D721Med (cell line): ENCODE measurements at regions not wholly inside any gene's neighbourhood (a gene's known extent, or its start where the extent isn't known, plus 50 kb on each side); places are given as distances from the start of the nearest gene placed in this dataset.

Experiments used
- DNase-seq: peaks from one replicate; pipeline ENCODE4 v3.0.0; 2011; ENCODE audit warnings: low spot score; ENCODE audit not compliant: insufficient read length
- FAIRE-seq: peaks from 2 replicates; lab custom pipeline; 2011; peaks lifted over from hg19 to GRCh38; lab: Jason Lieb, UNC
- TF ChIP-seq, protein P1 (sequence below): IDR thresholded peaks from 2 replicates; pipeline ENCODE4 v1.5.1; 2012; ENCODE audit warnings: mild to moderate bottlenecking, control low read depth; ENCODE audit not compliant: insufficient read depth; ENCODE audit errors: missing control alignments

DNA sequence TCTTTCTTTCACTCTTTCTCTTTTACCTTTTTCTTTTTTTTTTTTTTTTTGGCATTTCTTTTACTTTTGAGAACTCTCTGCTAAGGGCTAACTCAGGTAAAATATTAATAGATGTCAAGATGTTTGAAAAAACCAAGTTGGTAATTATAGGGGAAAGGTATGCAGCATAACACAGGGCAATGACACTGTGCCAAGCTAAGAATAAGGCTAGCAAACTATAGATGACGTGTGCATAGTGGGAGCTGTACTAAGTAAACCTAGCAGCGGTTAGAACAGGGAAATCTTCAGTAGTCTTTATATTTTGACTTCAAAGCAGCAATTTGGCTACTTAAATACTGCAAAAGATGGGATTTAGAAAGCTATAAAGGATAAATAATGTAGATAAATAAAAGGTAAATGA is 415.4 kb upstream of the RGPD4 start:
- TF ChIP-seq, protein P1, sequence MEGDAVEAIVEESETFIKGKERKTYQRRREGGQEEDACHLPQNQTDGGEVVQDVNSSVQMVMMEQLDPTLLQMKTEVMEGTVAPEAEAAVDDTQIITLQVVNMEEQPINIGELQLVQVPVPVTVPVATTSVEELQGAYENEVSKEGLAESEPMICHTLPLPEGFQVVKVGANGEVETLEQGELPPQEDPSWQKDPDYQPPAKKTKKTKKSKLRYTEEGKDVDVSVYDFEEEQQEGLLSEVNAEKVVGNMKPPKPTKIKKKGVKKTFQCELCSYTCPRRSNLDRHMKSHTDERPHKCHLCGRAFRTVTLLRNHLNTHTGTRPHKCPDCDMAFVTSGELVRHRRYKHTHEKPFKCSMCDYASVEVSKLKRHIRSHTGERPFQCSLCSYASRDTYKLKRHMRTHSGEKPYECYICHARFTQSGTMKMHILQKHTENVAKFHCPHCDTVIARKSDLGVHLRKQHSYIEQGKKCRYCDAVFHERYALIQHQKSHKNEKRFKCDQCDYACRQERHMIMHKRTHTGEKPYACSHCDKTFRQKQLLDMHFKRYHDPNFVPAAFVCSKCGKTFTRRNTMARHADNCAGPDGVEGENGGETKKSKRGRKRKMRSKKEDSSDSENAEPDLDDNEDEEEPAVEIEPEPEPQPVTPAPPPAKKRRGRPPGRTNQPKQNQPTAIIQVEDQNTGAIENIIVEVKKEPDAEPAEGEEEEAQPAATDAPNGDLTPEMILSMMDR = no peak
- FAIRE-seq = no peak
- no peak for DNase-seq

DNA sequence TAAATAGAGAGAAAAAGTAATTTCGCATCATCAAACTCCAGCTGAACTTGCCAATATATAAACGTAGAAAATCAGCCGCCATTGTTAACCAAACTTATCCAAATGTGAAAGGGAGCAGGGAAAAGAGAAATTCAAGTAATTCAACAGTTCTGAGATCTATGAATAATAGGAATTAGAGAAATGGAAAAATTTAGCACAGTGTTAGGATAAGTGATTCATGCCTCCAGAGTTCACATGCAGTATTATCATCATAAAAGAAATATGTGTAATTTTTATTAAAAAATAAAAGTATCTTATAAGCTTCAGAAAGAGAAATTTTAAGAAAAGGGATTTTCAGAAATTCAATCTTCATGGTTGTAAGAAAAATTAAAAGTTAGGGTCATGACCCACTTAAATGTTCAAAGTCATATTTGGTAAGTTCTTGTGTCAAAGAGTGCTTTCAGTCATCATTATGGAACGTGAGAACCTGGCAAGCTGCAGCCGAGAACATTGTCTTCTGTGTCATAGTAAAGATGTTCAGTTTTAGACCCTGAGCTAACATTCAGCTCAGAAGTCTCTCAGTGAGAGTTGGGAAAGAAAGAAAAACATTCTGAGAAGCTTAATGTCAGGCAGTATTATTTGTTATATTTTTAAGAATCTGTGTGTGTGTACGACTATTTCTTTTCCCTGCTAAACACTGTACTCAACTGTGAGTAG is 414.3 kb upstream of the RGPD4 start:
- TF ChIP-seq, protein P1 = no peak
- FAIRE-seq = no peak
- no peak for DNase-seq

DNA sequence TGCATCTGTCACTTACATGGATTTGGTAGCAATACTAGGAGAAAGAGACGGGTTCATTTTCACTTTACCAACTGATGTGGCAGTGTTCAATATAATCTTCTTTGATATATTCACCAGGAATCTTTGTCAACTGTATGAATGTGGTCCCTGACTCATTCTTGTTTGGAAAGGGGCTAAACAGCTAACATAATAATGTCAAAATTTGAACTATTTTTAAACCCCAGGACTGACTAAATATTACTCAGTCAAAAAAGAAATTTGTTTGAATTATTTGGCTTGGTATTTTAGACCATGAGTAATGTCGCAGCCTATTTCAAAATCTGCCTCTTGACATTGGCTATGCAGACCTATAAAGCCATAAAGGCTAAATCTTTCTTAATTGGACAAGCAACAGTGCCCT is 413.7 kb upstream of the RGPD4 start:
- TF ChIP-seq, protein P1 = no peak
- FAIRE-seq = no peak
- DNase-seq = no peak

GRCh38 chr2:107414376-107414775 is 412.3 kb upstream of the RGPD4 start:
- FAIRE-seq (no peak), DNase-seq (no peak)
- TF ChIP-seq, protein P1 = no peak

DNA sequence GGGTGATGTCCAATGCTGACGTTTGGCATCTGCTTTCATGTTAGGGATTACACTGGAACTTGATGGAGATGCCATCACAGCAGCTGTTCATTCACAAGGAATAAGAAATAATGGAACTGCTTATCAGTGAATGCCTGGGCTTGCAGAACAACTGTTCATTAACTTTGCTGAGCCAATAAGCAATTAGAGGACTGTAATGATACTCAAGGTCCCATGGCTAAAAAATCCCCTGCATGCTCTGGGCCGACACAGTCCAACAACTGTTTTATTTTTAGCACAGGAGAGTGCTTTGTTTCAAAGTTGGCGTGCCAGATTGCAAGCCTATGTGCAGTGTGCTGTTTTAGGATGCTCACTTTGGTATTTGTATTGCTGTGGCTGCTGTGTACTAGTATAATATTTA is 408.0 kb upstream of the RGPD4 start:
- TF ChIP-seq, protein P1 = no peak
- FAIRE-seq = no peak
- no peak for DNase-seq

GRCh38 chr2:107419191-107419590 is 407.5 kb upstream of the RGPD4 start:
- no peak for FAIRE-seq
- no peak for DNase-seq
- TF ChIP-seq, protein P1 = no peak

DNA sequence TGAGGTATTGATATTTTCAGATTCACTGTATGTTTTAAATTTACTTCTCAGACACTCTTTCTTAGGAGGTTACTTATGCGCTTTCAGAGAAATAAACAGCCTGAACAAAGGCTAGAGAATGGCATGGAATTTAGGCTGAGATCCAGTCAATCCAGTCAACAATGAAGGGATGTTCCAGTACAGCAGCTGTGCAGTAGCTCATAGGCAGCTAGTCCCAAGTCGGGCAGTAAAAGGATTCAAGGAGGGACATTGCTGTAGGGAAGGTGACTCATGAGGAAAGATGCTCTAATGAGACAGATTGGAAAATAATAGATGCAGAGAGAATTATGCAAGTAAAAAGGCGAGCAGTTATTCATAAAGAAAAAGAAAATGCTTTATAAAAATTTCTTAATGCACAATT is 397.9 kb upstream of the RGPD4 start:
- TF ChIP-seq, protein P1 = no peak
- DNase-seq = no peak
- FAIRE-seq = no peak
